BJ (cell line): ENCODE measurements at regions not wholly inside any gene's neighbourhood (a gene's known extent, or its start where the extent isn't known, plus 50 kb on each side); places are given as distances from the start of the nearest gene placed in this dataset.

Experiments used
- CTCF ChIA-PET: fragments of 350-600 bp; formaldehyde crosslinking; extraction: SDS; loops from one replicate; lab custom pipeline; 2021; ENCODE audit warnings: antibody characterized with exemption, inconsistent platforms; lab: Yijun Ruan, JAX
- POLR2A ChIA-PET: fragments of 300-600 bp; sonication (Branson Sonifier 250); formaldehyde crosslinking; extraction: SDS; loops from one replicate; lab custom pipeline; 2021; ENCODE audit warnings: antibody characterized with exemption; lab: Charles Lee
- DNase-seq: peaks from one replicate; pipeline ENCODE4 v3.0.0-alpha.2; 2011; ENCODE audit warnings: low read depth
- H3K27me3 ChIP-seq: 2 replicates; pipeline ENCODE4 v1.6.0; 2011; ENCODE audit warnings: low read length; ENCODE audit not compliant: control insufficient read depth, insufficient read depth
- H3K36me3 ChIP-seq: 2 replicates; pipeline ENCODE4 v1.5.1; 2011; ENCODE audit warnings: low read length; ENCODE audit not compliant: control insufficient read depth, insufficient read depth
- H3K4me3 ChIP-seq: 2 replicates; pipeline ENCODE4 v1.5.1; 2011; ENCODE audit warnings: low read depth, mild to moderate bottlenecking, control low read depth, low read length
- CTCF ChIP-seq: IDR thresholded peaks from 2 replicates; pipeline ENCODE4 v1.5.1; 2011; ENCODE audit warnings: low read depth, mild to moderate bottlenecking, control low read depth, inconsistent platforms, low read length, moderate library complexity; ENCODE audit not compliant: insufficient read depth

GRCh38 chr10:8369666-8370065 is 315.2 kb downstream of the GATA3 start:
- Histone ChIP-seq H3K36me3 (no peaks in the 10 kb centered on the region), H3K4me3 (no peak overlapping the region), H3K27me3 (no peaks in the 10 kb centered on the region)
- no peak for TF ChIP-seq CTCF
- no peak for DNase-seq
- CTCF ChIA-PET: no interaction called here
- POLR2A ChIA-PET: no interaction called here

GRCh38 chr10:8374334-8374733 is 319.8 kb downstream of the GATA3 start:
- CTCF ChIA-PET: no interaction called here
- no peak for DNase-seq
- TF ChIP-seq CTCF: no peak
- Histone ChIP-seq H3K36me3 (no peaks in the 10 kb centered on the region), H3K27me3 (no peaks in the 10 kb centered on the region), H3K4me3 (no peak overlapping the region)
- POLR2A ChIA-PET: no interaction called here

- POLR2A ChIA-PET: no interaction called here
- TF ChIP-seq CTCF: no peak
- DNase-seq: no peak
- CTCF ChIA-PET: no interaction called here
- H3K36me3 ChIP-seq: no peaks in the 10 kb centered on the region
- H3K27me3 ChIP-seq: no peaks in the 10 kb centered on the region
- H3K4me3 ChIP-seq: no peak overlapping the region
Observed at GRCh38 chr10:8375137-8375536, 320.6 kb downstream of the GATA3 start.

- CTCF ChIA-PET: no interaction called here
- no peak overlapping the region for H3K4me3 ChIP-seq
- TF ChIP-seq CTCF: no peak
- POLR2A ChIA-PET: no interaction called here
- DNase-seq: no peak
- no peaks in the 10 kb centered on the region for H3K27me3 ChIP-seq
- H3K36me3 ChIP-seq: no peaks in the 10 kb centered on the region
Observed at GRCh38 chr10:8378198-8378983, 323.9 kb downstream of the GATA3 start.

GRCh38 chr10:8379906-8380832 is 325.7 kb downstream of the GATA3 start:
- POLR2A ChIA-PET: no interaction called here
- H3K36me3 ChIP-seq: no peaks in the 10 kb centered on the region
- CTCF ChIA-PET: no interaction called here
- no peak for DNase-seq
- TF ChIP-seq CTCF: no peak
- H3K4me3 ChIP-seq: no peak overlapping the region
- no peaks in the 10 kb centered on the region for H3K27me3 ChIP-seq
